Coronary artery (tissue), 2 donors: ENCODE measurements at regions not wholly inside any gene's neighbourhood (a gene's known extent, or its start where the extent isn't known, plus 50 kb on each side); places are given as distances from the start of the nearest gene placed in this dataset.

Source experiments
- DNase-seq: peaks from one replicate; pipeline ENCODE4 v3.0.0-alpha.2; 2017; ENCODE audit warnings: low spot score
- H3K27ac ChIP-seq, 2 donors: fragments of 200-600 bp; sonication (generic); one replicate each; pipeline ENCODE4 v1.5.1; 2016 to 2019
- H3K4me3 ChIP-seq: fragments of 200-600 bp; sonication (generic); 2 replicates; pipeline ENCODE4 v1.5.1; 2016; ENCODE audit warnings: mild to moderate bottlenecking, moderate library complexity
- CTCF ChIP-seq: fragments of 200-600 bp; sonication (generic); IDR thresholded peaks from one replicate; pipeline ENCODE4 v1.5.1; 2019; ENCODE audit warnings: antibody characterized with exemption

- DNase-seq: no peak
- H3K27ac ChIP-seq: no peak overlapping the region
- no peak for TF ChIP-seq CTCF
- no peak overlapping the region for H3K4me3 ChIP-seq
Measured at GRCh38 chr9:87389936-87390335, 107.7 kb upstream of the DAPK1 start.

- Histone ChIP-seq H3K27ac (no peak overlapping the region), H3K4me3 (no peak overlapping the region)
- no peak for TF ChIP-seq CTCF
- DNase-seq: no peak
Measured at GRCh38 chr9:87390361-87390760, 107.3 kb upstream of the DAPK1 start.

- TF ChIP-seq CTCF: no peak
- no peak for DNase-seq
- Histone ChIP-seq H3K27ac (no peak overlapping the region), H3K4me3 (no peak overlapping the region)
Measured at GRCh38 chr9:87392086-87392485, 105.6 kb upstream of the DAPK1 start.

GRCh38 chr9:87393706-87394230, 103.9 kb upstream of the DAPK1 start:
- DNase-seq: no peak

GRCh38 chr9:87395804-87396479, 101.7 kb upstream of the DAPK1 start:
- no peak for TF ChIP-seq CTCF
- no peak overlapping the region for H3K4me3 ChIP-seq
- no peak overlapping the region for H3K27ac ChIP-seq
- DNase-seq: no peak

More at GRCh38 chr9:87393706-87394230, 103.9 kb upstream of the DAPK1 start:
- TF ChIP-seq CTCF: no peak
- no peak overlapping the region for H3K27ac ChIP-seq
- H3K4me3 ChIP-seq: no peak overlapping the region

GRCh38 chr9:87401681-87402080, 96.0 kb upstream of the DAPK1 start:
- DNase-seq: no peak
- no peak for TF ChIP-seq CTCF
- Histone ChIP-seq H3K4me3 (no peak overlapping the region), H3K27ac (no peak overlapping the region)

- no peak for TF ChIP-seq CTCF
- DNase-seq: no peak
- no peak overlapping the region for H3K27ac ChIP-seq
- H3K4me3 ChIP-seq: no peak overlapping the region
Measured at GRCh38 chr9:87402537-87402936, 95.1 kb upstream of the DAPK1 start.
